BLaER1 (cell line): ENCODE measurements at regions not wholly inside any gene's neighbourhood (a gene's known extent, or its start where the extent isn't known, plus 50 kb on each side); places are given as distances from the start of the nearest gene placed in this dataset.

Experiments
- H3K27ac ChIP-seq: shearing (Covaris generic); formaldehyde crosslinking; 2 replicates; pipeline ENCODE4 v1.8.1; 2022
- H3K27me3 ChIP-seq: shearing (Covaris generic); formaldehyde crosslinking; 2 replicates; pipeline ENCODE4 v1.8.1; 2022
- H3K36me3 ChIP-seq: shearing (Covaris generic); formaldehyde crosslinking; 2 replicates; pipeline ENCODE4 v1.8.1; 2022
- H3K4me1 ChIP-seq: shearing (Covaris generic); formaldehyde crosslinking; 2 replicates; pipeline ENCODE4 v1.8.1; 2022
- H3K4me2 ChIP-seq: shearing (Covaris generic); formaldehyde crosslinking; 2 replicates; pipeline ENCODE4 v1.8.1; 2022
- H3K4me3 ChIP-seq: shearing (Covaris generic); formaldehyde crosslinking; 2 replicates; pipeline ENCODE4 v1.8.1; 2022
- H3K9ac ChIP-seq: shearing (Covaris generic); formaldehyde crosslinking; 2 replicates; pipeline ENCODE4 v1.8.1; 2022
- H3K9me3 ChIP-seq: shearing (Covaris generic); formaldehyde crosslinking; 2 replicates; pipeline ENCODE4 v1.8.1; 2022
- H4K20me1 ChIP-seq: shearing (Covaris generic); formaldehyde crosslinking; 2 replicates; pipeline ENCODE4 v1.8.1; 2022
- Cebpa-rat ChIP-seq: shearing (Covaris generic); IDR thresholded peaks from 2 replicates; pipeline ENCODE4 v1.8.1; 2022

GRCh38 chr4:131526686-131527085 lies 1622.4 kb upstream of the PCDH10 start:
- Histone ChIP-seq H3K4me2 (no peak overlapping the region), H3K36me3 (no peaks in the 10 kb centered on the region), H3K4me1 (no peaks in the 10 kb centered on the region), H4K20me1 (no peaks in the 10 kb centered on the region), H3K9ac (no peak overlapping the region), H3K27me3 (no peaks in the 10 kb centered on the region), H3K9me3 (no peaks in the 10 kb centered on the region), H3K27ac (no peak overlapping the region), H3K4me3 (no peak overlapping the region)
- no peak for TF ChIP-seq Cebpa-rat

DNA sequence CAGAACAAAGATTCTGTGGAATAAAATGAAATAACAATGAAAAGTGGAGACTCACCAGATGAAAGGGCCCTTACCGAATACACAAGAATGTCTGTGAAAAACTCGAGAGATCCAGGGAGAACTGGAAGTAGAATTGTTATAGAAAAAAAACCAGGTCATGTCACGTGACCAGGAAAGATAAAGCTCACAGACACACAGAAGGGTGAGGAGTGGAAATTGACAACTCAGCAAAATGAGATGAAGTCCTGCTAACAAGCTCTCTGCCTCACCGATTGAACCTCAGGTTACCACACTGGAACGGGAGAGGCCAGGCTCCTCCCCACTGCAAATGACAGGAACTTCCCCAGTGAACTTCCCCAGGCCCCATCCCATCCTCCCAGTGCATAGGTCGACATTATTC lies 1618.0 kb upstream of the PCDH10 start:
- Histone ChIP-seq H3K27ac (no peak overlapping the region), H4K20me1 (no peaks in the 10 kb centered on the region), H3K27me3 (no peaks in the 10 kb centered on the region), H3K9me3 (no peaks in the 10 kb centered on the region), H3K36me3 (no peaks in the 10 kb centered on the region), H3K9ac (no peak overlapping the region), H3K4me2 (no peak overlapping the region), H3K4me3 (no peak overlapping the region), H3K4me1 (no peaks in the 10 kb centered on the region)
- no peak for TF ChIP-seq Cebpa-rat

DNA sequence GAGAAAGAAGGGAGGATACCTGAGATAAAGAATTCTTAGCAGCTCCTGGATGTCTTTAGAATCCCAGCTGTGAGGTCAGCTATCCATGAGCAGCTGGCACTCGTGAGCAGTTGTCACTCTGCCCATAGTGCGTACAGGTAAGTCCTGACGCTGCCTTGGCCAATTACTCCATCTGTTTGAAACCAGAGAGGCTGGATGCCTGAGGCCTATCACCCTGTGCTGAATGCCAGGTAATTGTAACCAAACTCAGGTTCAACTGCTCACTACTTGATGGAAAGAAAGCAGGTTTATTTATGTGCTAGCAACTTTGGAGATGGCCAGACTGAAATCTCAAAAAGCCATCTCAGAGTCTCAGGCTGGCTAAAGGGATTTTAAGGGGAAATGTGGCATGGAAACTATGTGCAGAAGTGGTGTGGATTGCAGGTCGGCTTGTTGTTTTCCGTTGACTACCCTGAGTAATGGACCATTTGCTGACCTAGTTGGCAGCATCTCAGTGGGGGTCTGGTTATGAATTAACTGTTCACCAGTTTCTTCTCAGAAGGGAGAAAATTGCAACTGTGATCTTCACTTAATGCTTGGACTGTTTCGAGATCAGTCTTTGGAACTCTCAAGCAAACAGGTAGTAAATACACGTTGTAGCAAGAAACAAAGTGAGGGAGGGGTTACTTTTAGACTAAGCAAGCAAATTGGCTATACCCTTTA lies 1614.0 kb upstream of the PCDH10 start:
- Histone ChIP-seq H3K9me3 (no peaks in the 10 kb centered on the region), H3K9ac (no peak overlapping the region), H3K4me1 (no peaks in the 10 kb centered on the region), H3K36me3 (no peaks in the 10 kb centered on the region), H3K4me2 (no peak overlapping the region), H3K27ac (no peak overlapping the region), H3K27me3 (no peaks in the 10 kb centered on the region), H3K4me3 (no peak overlapping the region), H4K20me1 (no peaks in the 10 kb centered on the region)
- TF ChIP-seq Cebpa-rat = no peak

- H3K4me3 ChIP-seq = no peak overlapping the region
- no peak overlapping the region for H3K27ac ChIP-seq
- H3K9ac ChIP-seq = no peak overlapping the region
- no peaks in the 10 kb centered on the region for H4K20me1 ChIP-seq
- no peaks in the 10 kb centered on the region for H3K27me3 ChIP-seq
- no peaks in the 10 kb centered on the region for H3K4me1 ChIP-seq
- TF ChIP-seq Cebpa-rat = no peak
- no peaks in the 10 kb centered on the region for H3K36me3 ChIP-seq
- no peaks in the 10 kb centered on the region for H3K9me3 ChIP-seq
- no peak overlapping the region for H3K4me2 ChIP-seq
These were observed 1608.8 kb upstream of the PCDH10 start for GRCh38 chr4:131540256-131540655.

- H3K27ac ChIP-seq = no peak overlapping the region
- no peaks in the 10 kb centered on the region for H3K27me3 ChIP-seq
- no peaks in the 10 kb centered on the region for H3K9me3 ChIP-seq
- H3K9ac ChIP-seq = no peak overlapping the region
- no peaks in the 10 kb centered on the region for H3K4me1 ChIP-seq
- no peak overlapping the region for H3K4me2 ChIP-seq
- H4K20me1 ChIP-seq = no peaks in the 10 kb centered on the region
- H3K4me3 ChIP-seq = no peak overlapping the region
- TF ChIP-seq Cebpa-rat = no peak
- H3K36me3 ChIP-seq = no peaks in the 10 kb centered on the region
These were observed 1601.5 kb upstream of the PCDH10 start for GRCh38 chr4:131547506-131547981.

- no peaks in the 10 kb centered on the region for H3K27me3 ChIP-seq
- H4K20me1 ChIP-seq = no peaks in the 10 kb centered on the region
- no peak overlapping the region for H3K4me2 ChIP-seq
These were observed 1597.8 kb upstream of the PCDH10 start for GRCh38 chr4:131551306-131551705.

DNA sequence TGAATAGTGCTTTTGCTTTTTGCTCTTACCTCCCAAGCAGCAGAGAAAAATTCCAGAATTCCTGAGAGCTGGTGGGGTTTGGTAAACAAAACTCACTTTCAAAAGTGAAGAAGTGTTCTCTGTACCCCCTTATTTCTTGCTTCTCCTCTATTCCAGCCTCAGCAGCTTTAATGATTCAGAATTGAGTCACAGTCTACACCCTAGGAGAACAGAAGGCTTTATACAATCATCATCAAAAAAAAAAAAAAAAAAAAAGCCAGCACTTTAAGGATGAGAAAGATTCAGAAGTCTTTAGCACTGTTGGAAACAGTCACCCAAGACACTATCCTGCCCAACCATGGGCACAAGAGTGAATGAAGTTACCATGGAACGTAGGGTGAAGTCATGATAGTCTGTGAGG lies 1583.1 kb upstream of the PCDH10 start:
- no peak overlapping the region for H3K4me3 ChIP-seq
- H3K27ac ChIP-seq = no peak overlapping the region
- H3K36me3 ChIP-seq = no peaks in the 10 kb centered on the region
- no peaks in the 10 kb centered on the region for H3K27me3 ChIP-seq
- H4K20me1 ChIP-seq = no peaks in the 10 kb centered on the region
- no peaks in the 10 kb centered on the region for H3K4me1 ChIP-seq
- no peak for TF ChIP-seq Cebpa-rat
- no peak overlapping the region for H3K9ac ChIP-seq
- no peak overlapping the region for H3K4me2 ChIP-seq
- no peaks in the 10 kb centered on the region for H3K9me3 ChIP-seq

More at GRCh38 chr4:131551306-131551705, 1597.8 kb upstream of the PCDH10 start:
- no peak for TF ChIP-seq Cebpa-rat
- Histone ChIP-seq H3K9me3 (no peaks in the 10 kb centered on the region), H3K9ac (no peak overlapping the region), H3K4me3 (no peak overlapping the region), H3K4me1 (no peaks in the 10 kb centered on the region), H3K27ac (no peak overlapping the region), H3K36me3 (no peaks in the 10 kb centered on the region)

DNA sequence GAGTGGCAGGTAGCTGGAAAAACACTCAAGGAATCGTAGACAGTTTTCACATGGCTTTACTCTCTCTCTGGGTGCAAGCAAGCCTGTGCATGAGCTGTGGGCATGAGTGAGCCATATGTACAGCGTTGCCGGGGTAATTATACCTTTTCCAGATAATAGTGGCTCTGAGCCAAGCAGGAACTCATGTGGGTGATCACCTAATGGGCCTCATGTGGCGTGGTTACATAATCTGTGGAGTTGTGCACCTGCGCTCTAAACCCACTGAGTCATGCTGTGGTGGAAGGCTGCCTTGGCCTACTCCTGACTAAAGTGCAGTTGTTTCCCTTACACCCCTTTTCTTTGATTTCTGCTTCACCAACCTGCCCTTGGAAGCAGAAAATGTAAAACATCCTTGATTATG lies 1564.5 kb upstream of the PCDH10 start:
- no peaks in the 10 kb centered on the region for H3K27me3 ChIP-seq
- no peak overlapping the region for H3K9ac ChIP-seq
- H3K9me3 ChIP-seq = 0 out of 2 replicates have a peak, but pooled peaks cover 4% of the 10 kb centered on the region
- no peak for TF ChIP-seq Cebpa-rat
- no peak overlapping the region for H3K4me3 ChIP-seq
- H4K20me1 ChIP-seq = no peaks in the 10 kb centered on the region
- H3K36me3 ChIP-seq = no peaks in the 10 kb centered on the region
- H3K4me2 ChIP-seq = no peak overlapping the region
- no peak overlapping the region for H3K27ac ChIP-seq
- H3K4me1 ChIP-seq = no peaks in the 10 kb centered on the region

DNA sequence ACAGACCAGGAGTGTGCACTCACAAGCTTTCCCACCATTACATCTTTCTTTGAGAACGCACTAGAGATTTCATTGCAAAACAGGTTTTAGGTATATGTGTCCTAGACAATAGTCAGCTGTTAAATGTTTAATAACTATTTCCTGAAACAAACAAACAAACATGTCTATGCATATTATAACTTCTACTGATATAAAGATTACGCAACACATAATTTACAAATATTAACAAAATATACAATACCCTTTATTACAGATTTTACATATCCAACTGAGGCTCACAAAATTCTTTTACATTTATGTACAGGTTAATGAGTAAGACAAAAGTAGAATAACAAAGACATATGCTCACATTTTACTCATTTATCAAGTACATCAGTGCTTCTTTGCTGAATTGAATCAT lies 1554.0 kb upstream of the PCDH10 start:
- Histone ChIP-seq H3K9me3 (no peaks in the 10 kb centered on the region), H3K27ac (no peak overlapping the region), H3K27me3 (no peaks in the 10 kb centered on the region), H3K4me2 (no peak overlapping the region), H3K9ac (no peak overlapping the region), H4K20me1 (no peaks in the 10 kb centered on the region), H3K4me1 (no peaks in the 10 kb centered on the region), H3K4me3 (no peak overlapping the region), H3K36me3 (no peaks in the 10 kb centered on the region)
- TF ChIP-seq Cebpa-rat = peak; percentile 53; the same call in 1 of the 2 replicates

- no peak overlapping the region for H3K4me3 ChIP-seq
- H3K27me3 ChIP-seq = no peaks in the 10 kb centered on the region
These were observed 1545.4 kb upstream of the PCDH10 start for GRCh38 chr4:131603705-131604104.

More at GRCh38 chr4:131603705-131604104, 1545.4 kb upstream of the PCDH10 start:
- Histone ChIP-seq H3K36me3 (no peaks in the 10 kb centered on the region), H3K27ac (no peak overlapping the region), H3K4me2 (no peak overlapping the region), H3K9me3 (no peaks in the 10 kb centered on the region), H3K9ac (no peak overlapping the region), H3K4me1 (no peaks in the 10 kb centered on the region), H4K20me1 (no peaks in the 10 kb centered on the region)
- TF ChIP-seq Cebpa-rat = no peak
